NOMO-1 treated with DMSO at 0.1 percent for 48 hours (cell line): ENCODE measurements at regions not wholly inside any gene's neighbourhood (a gene's known extent, or its start where the extent isn't known, plus 50 kb on each side); places are given as distances from the start of the nearest gene placed in this dataset.
"Not testable (repeated sequence)": the region's sequence is repeated elsewhere in the genome, so short reads cannot be mapped to it uniquely, and the experiment has no call there.

Source experiments
- DNase-seq: peaks from one replicate; lab custom pipeline; 2025; ENCODE audit not compliant: unreplicated experiment; lab: John Stamatoyannopoulos, UW

DNA sequence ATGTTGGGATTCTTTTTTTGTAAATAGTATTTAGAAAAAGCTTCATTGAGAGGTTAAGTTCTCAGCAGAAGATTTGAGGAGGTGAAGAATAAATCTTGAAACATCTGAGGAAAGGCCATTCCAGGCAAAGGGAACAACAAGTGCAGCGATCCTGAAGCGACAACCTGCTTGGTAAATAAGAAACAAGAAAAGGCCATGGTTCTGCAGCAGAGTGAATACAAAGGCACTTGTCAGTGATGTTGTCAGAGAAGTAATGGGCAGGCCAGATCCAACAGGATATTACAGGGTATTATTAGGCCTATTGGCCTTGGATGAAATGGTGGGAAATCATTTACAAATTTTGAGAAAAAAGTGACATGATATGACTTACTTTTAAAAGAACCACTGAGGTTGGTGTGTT, 960.0 kb downstream of the PLA2G4A start:
- DNase-seq = no peak

DNA sequence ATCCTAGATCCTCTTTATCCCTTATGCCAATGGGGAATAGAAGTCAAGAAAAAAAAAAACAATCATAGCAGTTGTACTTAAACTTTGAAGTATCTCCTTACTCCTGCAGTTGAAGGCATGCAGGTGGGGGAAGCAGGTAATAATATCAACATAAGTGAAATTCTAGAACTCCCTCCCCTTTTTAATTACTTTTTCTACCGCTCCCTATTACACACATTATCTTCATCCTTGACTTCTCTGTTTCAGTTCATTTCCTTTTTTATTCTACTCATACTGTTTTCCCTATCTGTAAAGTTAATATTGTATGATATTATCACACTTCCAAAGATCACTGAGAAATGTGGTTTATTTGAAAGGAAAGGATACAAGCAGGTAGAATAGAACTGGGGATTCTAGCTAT, 962.0 kb downstream of the PLA2G4A start:
- DNase-seq = no peak

DNA sequence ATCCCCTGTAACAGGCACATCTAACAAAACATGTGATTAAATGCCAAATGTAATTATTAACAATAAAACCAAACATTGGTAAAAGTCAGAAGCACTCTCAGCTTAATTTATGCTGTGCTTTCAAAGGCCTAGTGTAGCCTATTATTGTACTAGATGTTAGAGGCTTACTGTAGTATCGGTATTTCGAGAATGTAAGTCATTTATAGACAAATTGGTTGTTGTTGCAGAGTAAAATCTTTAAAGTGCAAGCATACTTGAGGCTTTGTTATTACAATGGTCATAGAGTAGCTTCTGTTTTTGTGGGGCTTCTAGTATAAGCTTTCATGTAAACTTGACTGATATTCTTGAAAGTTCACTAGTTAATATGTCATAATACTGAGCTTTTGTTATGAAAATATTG, 965.8 kb downstream of the PLA2G4A start:
- DNase-seq = no peak

DNA sequence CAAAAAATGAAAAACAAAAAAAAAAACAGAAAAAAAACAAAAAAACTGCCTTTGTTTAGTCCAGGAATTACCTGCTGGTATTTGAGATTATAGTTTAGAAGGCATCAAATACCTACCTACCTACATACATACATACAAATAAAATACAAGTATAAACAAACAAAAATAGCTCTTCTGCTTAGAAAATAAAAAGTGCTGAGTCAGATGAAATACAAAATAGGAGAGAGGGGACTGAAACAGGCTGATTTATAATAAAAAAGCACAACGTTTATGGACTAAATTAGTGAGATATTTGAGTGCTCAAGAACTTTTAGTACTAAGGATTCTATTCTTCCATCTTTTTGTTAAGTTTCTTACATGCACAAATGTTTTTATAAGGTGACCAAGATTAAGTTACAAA, 980.8 kb downstream of the PLA2G4A start:
- DNase-seq = no peak

DNA sequence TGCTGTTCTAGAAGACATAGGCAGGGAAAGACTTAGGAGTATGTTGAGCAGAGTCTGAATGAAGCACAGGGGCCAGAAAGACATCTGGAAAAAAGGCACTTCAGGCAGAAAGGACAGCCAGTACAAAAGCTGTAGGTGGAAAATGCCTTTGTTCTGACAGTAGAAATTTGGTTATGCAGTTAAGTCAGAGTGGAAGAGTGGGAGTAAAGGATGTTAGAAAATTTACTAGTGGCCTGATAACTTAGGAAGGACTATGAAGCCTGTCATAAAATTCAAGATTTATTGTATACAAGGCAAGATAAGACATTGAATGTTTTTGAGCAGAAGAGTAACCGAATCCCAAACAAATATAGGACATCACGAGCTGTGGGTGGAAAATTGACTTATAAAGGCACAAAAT, 987.9 kb downstream of the PLA2G4A start:
- DNase-seq = no peak

DNA sequence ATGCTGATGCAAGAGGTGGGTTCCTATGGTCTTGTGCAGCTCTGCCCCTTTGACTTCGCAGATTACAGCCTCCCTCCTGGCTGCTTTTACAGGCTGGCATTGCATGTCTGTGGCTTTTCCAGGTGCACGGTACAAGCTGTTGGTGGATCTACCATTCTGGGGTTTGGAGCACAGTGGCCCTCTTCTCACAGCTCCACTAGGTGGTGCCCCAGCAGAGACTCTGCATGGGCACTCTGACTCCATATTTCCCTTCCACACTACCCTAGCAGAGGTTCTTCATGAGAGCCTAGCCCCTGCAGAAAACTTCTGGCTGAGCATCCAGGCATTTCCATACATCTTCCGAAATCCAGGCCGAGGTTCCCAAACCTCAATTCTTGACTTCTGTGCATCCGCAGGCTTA, 989.0 kb downstream of the PLA2G4A start:
- no peak for DNase-seq

DNA sequence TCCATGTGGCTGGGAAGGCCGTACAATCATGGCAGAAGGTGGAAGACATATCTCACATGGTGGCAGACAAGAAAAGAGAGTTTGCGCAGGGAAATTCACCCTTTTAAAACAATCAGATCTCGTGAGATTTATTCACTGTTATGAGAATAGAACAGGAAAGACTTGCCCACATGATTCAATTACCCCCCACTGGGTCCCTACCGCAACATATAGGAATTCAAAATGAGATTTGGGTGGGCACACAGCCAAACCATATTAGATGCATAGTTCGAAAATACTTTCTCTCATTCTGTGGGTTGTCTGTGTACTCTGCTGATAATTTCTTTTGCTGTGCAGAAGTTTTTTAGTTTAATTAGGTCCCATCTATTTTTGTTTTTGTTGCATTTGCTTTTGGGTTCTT, 990.3 kb downstream of the PLA2G4A start:
- no peak for DNase-seq

DNA sequence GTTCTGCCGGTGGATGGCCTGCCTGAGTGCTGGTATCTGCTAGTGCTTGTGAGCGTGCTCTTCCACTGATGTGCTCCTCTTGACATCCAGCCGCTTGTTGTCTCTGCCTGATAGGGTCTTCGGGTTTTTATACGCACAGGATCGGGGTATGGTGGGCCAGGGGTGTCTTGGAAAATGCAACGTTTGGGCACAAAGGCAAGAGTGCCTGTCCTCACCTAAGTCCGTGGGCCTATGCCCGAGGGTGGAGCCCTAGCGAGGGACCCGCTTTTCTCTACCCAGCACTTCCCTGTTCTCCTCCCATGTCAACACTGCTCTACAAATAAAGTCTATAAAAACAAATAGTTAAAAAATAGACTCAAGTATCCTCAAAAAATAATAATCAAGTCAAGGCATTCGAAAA, 1007.8 kb downstream of the PLA2G4A start:
- DNase-seq = no peak

DNA sequence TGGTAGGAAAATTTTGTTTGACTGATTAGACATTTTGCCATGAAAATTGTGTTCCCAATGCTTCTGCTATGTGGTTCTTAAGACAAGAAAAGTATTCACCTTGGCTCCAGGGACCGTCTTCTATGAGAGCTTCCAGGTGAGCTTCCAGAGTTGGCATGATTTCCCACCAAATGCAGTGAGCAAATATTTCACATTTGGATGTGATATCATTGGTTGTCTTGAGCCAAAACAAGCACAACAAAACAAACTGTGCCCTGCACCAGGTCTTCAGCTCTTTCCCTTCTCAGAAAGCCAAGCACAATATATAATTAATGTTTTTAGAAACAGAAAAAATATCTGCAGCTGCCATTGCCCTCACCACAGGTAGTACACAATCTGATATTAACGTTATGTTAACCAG, 1009.0 kb downstream of the PLA2G4A start:
- DNase-seq = no peak

DNA sequence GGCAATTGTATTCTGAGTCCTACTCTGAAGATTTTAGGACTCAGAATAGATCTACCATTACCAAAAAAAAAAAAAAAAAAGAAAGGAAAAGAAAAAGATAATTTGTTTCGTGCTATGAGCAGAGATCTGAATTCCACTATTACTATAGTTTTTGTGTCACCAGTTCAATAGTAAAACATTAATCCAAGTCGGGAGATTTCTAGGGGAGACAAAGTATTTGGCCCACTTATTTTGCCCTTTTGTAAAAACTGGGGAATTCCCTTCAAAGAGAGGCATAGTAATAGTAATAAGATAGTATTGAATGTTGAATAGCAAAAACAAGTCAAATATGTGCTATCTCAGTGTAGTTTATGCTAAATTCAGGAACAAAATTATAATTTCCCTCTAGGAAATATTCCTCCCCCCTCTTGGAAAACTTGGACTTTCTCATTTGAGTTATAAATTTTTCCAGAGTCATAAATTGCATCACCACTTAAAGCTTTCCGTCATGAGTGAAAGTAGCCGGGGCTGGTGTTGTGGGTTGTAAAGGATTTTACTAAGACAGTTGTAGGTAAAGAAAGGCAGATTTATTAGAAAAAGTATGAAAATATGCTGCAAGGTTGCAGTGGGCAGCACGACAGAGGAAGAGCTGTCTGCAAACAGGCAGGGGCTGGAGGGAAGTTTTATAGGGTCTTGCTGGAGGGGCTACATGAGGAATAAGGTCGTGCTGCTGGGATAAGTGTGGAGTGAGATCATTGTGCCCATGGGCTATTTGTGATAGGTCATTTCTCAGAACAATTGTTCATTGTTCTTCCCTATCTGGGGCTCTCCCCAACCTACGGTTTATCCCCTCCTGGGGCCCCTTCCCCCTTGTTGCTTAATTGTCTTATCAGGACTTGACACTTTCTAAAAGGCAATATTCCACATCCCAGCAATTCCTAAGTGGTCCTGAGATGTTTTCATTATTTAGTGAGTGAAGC, 1009.9 kb downstream of the PLA2G4A start:
- DNase-seq = no peak

DNA sequence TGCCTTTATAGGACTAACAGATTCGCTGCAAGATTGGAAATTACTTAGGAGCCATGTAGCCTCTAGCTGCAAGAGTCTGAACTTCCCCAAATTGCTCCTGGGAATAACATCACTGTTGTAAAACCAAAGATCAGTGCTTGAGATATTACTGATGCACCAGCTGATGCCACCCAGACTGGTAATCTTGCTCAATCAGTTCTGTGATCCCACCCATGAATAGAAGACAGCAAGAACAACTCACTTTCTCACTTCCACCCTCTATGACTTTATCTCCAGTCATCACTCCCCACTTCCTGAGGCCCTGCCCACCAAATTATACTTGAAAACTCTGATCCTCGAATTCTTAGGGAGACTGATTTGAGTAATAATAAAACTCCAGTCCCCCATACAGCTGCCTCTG, 1011.1 kb downstream of the PLA2G4A start:
- DNase-seq = no peak

DNA sequence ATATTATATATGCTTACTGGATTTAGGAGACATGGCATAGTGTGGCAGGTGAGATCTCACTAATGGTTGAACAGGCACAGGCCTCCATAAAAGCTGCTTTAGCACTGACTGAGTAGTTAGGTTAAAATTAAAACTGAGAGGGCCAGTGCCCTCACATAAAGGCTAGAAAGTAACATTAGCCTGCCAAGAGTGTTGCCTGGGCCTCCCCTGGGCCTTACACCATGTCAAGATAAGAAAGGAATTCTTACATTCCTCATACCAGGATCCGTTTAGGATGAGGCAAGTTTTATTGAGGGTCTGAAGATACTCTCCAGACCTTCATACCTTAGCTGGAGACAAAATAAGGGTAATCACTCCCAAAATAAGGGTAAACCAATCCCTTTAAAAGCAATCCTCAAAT, 1011.8 kb downstream of the PLA2G4A start:
- DNase-seq = no peak

DNA sequence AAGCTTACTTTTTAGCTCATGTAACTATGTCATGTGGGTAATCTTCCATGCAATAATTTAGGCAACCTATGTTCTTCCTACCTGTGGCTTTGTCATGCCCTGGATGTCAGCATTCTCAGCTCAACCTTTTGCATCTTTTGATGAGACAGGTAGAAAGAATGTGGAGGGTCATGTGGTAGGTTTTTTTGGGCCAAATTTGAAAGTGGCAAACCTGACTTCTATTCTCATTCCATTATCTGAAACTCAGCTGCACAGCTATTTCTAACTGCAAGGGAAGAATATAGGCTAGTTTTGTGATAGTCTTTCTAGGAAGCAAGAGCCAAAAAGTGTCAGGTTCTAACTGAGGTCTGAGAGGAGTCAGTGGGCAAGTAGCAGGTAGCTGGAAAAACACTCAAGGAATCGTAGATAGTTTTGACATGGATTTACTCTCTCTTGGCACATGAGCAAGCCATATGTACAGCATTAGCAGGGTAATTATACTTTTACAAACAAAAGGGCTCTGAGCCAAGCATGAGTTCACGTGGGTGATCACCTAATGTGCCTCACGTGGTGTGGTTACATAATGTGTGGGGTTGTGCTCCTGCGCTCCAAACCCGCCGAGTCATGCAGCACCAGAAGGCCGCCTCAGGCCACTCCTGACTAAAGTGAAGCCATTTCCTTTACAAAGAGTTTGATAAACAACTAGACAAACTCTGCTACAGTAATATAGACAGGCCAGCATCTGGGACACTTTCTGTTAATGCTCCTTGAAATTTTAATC, 1013.8 kb downstream of the PLA2G4A start:
- DNase-seq = no peak

DNA sequence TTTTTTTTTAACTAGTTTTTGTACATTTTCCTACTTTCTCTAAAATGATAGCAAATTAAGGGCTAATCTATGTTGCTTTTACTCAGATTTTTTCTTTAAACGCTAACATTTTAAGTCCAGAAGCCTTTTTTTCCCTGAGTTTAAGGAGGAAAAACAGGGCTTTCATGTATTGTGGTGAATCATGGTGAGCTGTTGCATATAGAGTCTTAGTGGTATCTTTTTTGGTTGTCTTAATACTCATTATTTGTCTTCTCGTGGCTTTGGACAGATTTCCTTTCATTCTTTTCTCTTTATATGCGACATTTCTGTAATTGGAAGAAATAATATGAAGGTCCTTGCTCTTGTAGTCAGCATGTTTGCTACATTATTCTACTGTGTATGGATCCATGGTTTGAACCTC, 1015.6 kb downstream of the PLA2G4A start:
- DNase-seq = no peak

DNA sequence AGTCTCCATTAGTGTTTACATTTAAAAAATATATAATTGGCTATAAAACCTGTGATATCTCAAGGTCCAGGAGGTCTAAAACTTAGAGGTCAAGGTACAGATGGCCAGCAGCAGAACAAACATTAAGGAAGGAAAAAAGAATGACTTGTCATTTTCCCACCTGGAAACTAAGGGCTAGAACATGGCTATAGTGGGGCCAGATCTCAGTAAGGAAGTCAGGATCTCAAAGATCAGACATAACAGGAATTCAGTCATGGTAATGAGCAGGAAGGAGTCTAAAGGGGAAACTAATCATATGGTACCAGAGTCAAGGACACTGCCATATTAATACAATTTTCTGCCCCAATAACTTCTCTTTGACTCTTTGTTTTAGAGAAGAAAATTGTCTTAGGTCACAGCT, 1018.8 kb downstream of the PLA2G4A start:
- DNase-seq = no peak

DNA sequence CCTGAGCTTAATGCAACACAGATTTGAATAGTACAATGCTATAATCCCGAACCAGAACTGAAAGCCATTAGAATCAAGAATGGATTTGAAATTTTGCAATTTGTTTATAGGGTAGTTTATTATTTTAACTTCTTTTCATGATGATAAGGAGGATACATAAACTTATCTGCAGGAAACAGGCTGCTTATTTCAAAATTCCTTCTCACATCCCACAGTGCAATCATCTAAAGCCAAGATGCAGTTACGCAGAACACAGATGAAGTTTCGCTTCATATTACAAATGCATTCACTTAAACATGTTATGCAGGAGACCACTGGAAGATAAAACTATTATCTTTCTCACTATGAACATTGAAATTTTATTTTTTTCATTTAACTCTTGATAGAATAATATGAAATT, 1019.6 kb downstream of the PLA2G4A start:
- no peak for DNase-seq

DNA sequence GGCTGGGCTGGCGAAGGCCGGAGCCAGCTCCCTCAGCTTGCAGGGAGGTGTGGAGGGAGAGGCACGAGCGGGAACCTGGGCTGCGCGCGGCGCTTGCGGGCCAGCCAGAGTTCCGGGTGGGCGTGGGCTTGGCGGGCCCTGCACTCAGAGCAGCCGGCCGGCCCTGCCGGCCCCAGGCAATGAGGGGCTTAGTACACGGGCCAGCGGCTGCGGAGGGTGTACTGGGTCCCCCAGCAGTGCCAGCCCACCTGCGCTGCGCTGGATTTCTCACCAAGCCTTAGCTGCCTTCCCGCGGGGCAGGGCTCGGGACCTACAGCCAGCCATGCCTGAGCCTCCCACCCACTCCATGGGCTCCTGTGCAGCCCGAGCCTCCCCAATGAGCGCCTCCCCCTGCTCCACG, 1021.4 kb downstream of the PLA2G4A start:
- DNase-seq = not testable (repeated sequence)

DNA sequence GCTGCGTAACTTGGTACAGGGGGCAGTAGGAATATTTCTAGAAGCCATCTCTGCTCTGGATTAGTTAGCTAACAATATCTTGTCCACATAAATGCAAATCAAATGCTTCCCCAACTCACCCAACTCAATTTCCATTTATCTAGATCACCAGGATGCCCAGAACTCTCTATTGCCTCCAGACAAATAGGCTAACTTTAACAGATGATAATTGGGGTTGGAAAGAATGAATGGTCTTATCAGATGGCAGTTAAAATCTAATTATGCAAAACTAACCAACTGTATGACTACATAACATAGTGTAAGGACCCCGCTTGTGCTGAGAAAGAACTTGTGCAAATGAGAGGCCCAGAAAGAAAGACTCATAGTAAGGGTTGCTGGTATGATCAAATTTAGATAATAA, 1024.8 kb downstream of the PLA2G4A start:
- no peak for DNase-seq

DNA sequence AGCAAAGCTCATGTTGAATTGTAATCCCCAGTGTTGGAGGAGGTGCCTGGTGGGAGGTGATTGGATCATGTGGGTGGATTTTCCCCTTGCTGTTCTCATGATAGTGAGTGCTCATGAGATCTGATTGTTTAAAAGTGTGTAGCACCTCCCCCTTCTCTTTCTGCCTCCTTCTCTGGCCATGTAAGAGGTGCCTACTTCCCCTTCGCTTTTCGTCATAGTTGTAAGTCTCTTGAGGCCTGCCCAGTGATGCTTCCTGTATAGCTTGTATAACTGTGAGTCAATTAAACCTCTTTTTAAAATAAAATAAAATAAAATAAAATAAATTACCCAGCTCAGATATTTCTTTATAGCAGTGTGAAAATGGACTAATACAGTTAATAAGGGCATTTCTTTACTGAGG, 1025.7 kb downstream of the PLA2G4A start:
- DNase-seq = no peak

DNA sequence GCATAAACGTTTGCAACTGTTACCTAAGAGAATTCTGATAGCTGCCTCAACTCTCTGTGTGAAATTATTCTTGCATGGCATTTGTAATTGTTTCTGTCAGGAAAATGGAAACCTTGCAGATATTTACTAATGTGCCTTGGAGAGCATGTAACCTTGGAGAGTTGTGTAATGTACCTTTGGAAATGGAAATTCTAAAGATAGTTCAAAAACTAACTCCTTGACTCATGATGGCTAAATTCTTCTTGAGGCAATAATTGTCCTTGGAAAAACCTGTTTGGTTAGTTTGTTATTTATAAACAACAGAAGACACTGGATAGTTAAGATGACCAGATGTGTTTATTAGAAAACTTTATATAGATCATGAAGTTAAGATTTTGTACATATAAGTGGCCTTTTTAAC, 1033.8 kb downstream of the PLA2G4A start:
- no peak for DNase-seq

DNA sequence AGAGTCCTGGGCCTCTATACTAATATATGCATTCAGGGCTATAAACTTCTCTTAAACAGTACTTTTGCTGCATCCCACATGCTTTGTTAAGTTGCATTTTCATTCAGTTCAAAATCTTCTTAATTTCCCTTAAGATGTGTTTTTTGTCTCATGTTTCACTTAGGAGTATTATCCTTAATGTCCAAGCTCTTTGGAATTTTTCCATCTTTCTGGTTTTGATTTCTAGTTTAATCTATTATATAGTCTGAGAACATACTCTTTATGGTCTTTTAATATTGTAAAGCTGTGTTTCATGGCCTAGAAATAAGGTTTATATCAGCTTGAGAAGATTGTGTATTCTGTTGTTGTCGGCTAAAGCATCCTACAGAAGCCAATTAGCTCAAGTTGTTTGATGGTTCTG, 1041.8 kb downstream of the PLA2G4A start:
- DNase-seq = no peak

DNA sequence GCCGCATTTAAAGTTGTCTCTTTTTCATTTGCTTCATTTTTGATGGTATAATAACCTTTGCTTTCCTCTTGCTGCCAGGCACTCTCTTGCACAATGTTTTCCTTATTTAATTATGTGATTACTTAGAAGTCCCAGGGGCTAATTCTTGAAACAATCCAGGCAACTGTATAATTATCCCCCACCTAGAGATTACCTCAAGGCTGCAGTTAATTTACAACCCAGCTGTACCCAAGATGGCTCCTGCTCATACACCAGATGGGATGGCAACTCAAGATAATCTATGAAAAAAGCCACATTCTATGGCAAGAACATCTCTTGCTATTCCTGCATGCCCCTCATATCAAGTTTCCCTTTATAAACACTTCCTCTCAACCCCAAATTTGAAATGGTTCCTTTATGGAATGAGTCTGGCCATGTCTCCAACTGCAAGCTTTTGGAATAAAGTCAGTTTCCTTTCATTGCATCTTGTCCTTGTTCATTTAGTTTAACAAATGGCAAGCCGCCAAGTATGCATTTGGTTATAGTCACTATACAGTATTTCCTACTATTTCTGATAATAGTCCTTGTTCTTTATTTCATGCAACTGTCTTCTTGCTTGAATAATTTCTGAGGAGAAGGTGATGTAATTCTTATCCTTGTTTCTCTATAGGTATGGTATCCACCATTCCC, 1042.6 kb downstream of the PLA2G4A start:
- no peak for DNase-seq
